CD4-positive, alpha-beta T cell treated with Interleukin-21 for 1 hour (primary cell): ENCODE measurements at regions not wholly inside any gene's neighbourhood (a gene's known extent, or its start where the extent isn't known, plus 50 kb on each side); places are given as distances from the start of the nearest gene placed in this dataset.
"Not testable (repeated sequence)": the region's sequence is repeated elsewhere in the genome, so short reads cannot be mapped to it uniquely, and the experiment has no call there.

Experiments used
- DNase-seq: peaks from one replicate; pipeline ENCODE4 v3.0.0-alpha.2; 2020

DNA sequence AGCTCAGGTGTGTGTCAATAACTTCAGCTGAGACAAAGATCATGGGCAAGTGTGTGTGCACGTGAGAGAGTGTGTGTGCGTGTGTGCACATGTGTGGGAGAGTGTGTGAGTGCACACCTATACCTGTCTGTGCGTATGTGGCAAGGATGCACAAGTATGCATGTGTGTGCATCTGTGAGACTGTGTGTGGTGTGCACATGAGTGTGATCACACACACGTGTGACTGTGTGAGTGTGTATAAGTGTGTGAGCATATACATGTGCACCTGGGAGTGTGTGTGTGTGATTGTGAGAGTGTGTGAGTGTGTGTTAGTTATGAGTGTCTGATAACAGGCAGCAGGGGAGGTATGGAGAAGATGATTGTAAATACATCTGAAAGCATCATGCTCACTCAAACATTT is 657.3 kb upstream of the PFKP start:
- DNase-seq, result no peak

DNA sequence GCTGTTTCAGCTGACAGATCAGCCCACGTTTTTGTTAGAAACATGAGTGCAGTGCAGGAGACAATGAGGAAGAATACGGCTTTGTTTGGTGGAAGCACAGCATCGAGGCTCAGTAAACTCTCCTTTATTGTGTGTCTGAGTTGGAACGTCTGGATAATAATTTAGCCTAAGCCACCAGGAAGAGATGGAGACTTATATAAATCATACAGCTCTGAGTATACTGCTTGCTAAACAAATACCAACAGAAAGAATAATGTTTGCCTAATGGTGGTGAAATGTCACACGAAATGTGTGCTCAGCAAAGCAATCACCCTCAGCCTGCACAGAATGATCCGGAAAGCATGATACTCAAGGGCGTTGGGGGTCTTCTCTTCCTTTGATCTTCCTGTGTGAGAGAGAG is 664.1 kb upstream of the ADARB2 start:
- no peak for DNase-seq

DNA sequence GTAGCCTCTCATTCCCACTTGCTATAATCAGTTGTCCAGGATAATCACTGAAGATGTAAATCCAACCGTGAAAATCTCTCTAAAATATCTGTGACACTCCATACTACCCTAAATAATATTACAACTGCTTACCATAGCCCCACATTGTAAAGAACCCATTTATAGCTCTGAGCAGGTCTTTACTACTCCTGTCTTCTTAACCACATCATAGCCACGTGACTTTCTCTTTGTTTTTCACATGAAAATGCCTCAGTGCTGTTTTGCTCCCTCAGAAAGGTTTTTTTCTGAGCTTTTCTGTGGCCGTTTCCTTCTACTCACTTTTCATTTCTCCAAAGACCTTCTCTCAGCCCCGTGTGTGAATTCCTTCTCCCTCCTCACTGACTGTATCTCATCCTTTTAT is 662.2 kb upstream of the ADARB2 start:
- DNase-seq, result no peak

- no peak for DNase-seq
Observed at GRCh38 chr10:2392145-2392812, 655.0 kb upstream of the ADARB2 start.

- DNase-seq, result no peak
Observed at GRCh38 chr10:2387672-2388071, 650.3 kb upstream of the ADARB2 start.

DNA sequence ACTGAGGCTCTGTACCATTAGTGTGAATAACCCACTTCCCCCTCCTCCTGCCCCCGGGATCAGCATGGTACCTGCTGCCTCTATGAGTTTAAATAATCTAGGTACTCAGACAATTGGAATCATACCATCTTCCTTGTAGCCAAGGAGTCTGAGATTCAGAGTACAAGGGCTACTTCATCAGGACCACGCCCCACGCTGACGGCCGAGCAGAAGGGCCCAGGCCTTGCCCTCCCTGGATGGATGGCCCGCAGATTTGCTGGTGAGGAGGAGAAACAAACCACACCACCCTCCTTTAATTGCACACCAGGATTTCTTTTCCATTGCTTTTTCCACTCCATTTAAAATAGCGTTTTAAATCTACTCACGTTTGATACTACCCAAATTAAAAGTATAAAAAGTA is 649.9 kb upstream of the ADARB2 start:
- DNase-seq, result no peak

DNA sequence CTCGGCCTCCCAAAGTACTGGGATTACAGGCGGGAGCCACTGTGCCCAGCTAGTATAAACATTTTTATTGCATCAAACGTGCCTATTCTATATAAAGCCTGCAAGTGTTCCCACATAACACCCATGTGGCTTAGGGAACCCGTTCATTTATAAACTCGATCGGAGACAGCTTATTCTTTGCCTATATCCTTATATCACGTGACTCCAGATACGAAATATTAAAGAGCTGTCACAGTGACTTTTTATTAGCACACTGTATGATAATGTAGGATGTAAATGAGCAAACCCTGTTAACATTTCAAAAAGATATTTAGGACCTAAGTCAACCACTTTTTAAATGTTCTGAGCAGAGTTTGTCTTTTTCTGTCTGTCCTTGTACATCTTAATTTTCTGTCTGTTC is 642.9 kb upstream of the ADARB2 start:
- no peak for DNase-seq

DNA sequence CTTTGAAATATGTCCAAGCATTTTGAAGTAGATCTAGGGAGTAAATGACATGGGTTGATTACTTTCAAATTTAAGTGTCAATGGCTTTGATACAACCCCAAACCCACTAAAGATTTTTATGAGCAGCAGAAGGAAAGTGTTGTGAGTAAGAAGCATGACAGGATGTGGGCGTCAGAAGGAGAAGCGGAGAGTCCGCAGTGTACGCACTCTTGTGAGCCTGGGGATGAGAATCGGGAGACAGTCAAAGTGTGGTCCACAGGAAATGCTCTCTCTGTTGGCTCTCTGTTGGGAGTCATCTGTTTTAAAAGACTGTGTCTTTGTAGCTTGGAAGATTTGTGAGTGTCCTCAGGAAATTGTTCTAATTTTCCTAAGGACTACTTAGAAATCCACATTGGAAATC is 629.8 kb upstream of the ADARB2 start:
- no peak for DNase-seq

DNA sequence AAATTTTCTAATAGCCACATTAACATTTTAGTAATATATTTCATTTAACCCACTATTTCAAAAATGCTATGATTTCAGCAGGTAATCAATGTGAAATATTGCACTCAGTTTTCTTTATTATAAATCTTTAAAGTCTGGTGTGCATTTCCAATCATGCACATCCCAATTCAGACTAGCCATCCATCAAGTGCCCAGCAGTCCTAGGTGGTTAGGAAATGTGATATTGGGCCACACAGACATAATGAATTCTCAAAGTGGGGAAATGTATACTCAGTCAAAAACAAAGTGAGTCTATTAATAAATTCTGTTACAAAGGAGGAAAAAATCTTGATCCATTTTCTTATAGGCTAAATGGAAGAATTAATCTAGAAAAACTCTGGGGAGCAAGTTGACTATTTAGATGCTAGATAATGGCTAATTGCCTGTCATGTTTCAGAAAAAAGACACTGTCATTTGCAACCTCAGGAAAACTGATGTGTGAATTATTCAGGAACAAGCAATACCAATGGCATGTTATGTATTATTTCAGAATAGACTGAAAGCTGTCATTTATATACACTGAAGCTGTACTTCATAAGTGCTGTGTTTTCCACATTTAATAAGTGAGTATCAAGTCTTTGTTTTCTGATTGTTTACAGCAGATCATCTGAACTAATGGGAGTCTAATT is 629.1 kb upstream of the ADARB2 start:
- no peak for DNase-seq

DNA sequence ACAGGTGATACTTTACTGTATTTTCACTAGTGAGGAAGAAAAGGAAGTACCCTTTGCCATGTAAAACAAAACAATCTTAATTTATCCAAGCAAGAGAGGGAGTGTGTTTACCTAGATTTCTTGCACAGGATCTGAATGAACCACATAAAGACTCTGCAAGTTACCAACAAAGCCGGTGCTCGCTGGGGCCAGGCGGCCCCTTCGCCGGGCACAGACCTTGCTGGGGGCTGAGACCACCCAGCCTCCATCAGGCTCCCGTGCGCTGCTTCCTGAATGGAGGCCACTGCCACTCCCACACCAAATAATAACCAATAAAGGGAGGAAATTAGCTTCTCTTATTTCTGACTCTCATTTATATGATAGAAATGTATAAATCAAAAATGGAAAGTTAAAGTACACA is 625.0 kb upstream of the ADARB2 start:
- no peak for DNase-seq

- no peak for DNase-seq
Observed at GRCh38 chr10:2358586-2358985, 621.3 kb upstream of the ADARB2 start.

DNA sequence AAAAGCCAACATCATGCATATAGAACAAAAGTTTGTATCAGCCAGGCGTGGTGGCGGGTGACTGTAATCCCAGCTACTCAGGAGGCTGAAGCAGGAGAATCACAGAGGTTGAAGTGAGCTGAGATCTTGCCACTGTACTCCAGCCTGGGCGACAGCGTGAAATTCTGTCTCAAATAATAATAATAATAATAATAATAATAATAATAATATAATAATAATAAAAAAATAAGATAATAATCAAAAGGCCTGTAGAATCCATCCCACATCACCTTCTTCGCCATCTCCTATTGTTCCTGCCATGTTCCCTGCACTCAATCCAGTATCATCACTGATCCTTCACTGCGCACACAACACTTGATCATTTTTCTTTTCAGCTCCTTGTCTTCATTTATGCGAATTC is 619.3 kb upstream of the ADARB2 start:
- DNase-seq, result no peak

DNA sequence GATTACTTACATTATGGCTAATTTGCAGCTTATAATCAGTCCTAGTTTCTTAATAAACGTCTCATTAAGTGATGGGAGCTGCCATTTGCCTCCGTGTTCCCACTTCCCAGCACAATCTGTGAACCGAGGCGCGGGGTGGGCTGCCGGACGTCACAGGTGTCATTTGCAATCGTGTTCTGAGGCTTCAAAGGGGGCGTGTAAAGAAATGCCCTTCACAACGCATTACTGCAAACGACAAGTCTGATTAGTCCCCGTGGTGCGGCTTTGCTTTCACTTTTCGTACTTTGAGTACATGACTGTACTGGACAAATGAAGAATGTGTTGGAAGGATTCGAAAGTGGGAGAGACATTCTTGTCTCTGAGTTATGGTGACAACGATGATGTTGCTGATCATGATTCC is 614.2 kb upstream of the ADARB2 start:
- no peak for DNase-seq

DNA sequence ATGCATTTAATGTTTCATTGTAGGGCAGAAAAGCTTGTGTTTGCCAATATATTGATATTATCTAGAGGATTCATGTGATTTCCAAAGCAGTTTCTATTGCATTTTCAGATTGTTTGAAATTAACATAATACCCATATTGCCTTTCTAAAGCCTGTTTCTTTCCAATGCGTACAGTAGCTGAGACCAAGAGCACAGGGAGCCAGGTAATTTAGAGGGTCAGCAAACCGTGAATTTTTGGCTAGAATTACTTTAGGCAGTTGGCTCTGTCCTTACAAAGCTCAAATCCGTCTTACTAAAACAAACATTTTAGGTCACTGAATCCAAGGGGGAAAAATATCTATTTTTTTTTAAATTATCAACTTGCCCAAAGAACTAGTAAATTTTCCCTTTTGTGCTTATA is 604.9 kb upstream of the ADARB2 start:
- DNase-seq, result no peak

- DNase-seq, result no peak
Observed at GRCh38 chr10:2340831-2341647, 603.7 kb upstream of the ADARB2 start.

DNA sequence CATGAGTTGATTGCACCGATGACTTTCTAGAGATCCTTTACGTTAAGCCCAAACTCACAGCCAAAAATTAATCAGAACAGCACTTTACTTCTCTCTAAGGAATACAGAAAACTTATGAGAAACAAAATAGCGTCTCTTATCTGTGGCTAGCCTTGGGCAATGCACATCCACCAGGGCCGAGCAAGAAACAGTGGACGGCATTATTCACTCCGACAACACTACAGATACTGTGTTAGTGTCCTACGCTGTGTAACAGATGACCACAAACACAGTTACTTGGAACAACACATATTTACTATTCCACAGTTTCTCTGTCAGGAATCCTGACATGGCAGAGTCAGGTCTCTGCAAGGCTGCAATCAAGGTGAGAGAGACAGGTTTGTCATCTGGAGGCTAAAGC is 598.3 kb upstream of the ADARB2 start:
- DNase-seq, result no peak

DNA sequence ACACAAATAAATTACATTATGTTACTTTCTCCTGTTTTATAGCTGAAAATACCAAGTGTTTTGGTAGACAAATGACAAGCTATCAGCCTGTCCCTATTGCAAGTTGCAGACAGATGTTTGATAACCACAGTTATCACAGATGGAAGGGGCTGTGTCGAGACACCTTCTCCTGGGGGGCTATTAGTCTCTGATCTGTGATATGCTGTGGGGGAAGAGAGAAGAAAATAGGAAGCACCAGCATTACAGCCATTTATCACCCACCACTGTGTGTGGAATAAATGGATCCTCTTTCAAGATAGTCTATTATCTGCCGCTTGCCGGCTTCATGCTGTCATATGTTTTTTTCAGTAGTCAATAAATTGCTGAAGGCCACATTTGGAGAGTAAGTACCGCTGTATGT is 597.2 kb upstream of the ADARB2 start:
- no peak for DNase-seq

DNA sequence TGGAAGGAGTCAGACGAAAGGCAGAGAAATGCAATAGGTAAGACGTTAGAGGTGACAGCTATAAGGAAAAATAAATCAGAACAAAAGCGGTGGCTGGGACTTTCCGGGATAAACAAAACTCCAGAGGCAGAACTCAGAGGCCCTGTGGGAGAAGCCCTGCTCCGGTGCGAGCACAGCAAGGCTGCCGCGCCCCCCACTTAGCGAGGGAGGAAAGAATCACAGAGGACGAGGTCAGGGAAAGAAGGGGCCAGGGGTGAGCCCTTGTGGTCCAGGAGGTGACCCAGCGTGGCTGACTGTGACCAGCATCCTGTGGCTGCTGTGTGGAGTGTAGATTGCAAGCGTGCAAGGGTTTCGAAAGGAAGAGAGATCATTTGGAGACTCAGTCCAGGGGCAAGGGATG is 591.8 kb upstream of the ADARB2 start:
- no peak for DNase-seq

- no peak for DNase-seq
Observed at GRCh38 chr10:2326411-2326810, 589.1 kb upstream of the ADARB2 start.

DNA sequence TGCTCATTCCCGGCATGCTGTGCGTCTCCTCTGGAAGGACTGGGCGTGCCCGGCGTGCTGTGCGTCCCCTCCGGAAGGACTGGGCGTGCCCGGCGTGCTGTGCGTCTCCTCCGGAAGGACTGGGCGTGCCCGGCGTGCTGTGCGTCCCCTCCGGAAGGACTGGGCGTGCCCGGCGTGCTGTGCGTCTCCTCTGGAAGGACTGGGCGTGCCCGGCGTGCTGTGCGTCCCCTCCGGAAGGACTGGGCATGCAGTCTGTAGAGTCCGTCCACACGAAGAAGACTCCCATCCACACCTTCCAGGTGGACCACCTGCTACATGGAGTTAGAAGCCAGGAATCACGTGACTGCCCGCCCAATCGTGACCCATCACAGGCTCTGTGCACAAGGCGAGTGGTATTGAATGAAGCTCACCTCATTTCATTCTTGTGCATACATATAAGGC is 577.7 kb upstream of the ADARB2 start:
- DNase-seq, result not testable (repeated sequence)

DNA sequence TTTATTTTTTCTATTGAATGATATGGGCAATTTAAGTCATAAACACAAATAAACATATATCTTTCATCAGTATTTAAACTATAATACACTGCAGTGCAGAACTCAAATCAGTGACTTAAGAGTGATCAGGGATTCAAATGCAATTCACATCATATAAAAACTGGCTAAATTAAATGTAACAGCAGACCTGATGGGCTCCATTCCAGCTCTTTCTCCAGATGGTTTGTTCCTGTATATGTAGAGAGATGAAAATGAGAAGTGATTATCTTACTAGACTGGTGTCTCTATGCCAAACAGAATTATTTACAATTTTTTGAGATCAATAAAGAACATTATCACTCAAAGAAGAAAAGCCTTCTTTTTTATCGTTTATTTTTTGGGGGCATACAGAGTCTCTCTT is 568.8 kb upstream of the ADARB2 start:
- no peak for DNase-seq

- no peak for DNase-seq
Observed at GRCh38 chr10:2303169-2303568, 565.8 kb upstream of the ADARB2 start.

- DNase-seq, result no peak
Observed at GRCh38 chr10:2301227-2301626, 563.9 kb upstream of the ADARB2 start.

- DNase-seq, result no peak
Observed at GRCh38 chr10:2300231-2300630, 562.9 kb upstream of the ADARB2 start.
